Panc1 (cell line): ENCODE measurements at regions not wholly inside any gene's neighbourhood (a gene's known extent, or its start where the extent isn't known, plus 50 kb on each side); places are given as distances from the start of the nearest gene placed in this dataset.

Experiments used
- POLR2AphosphoS5 ChIP-seq: IDR thresholded peaks from 2 replicates; pipeline ENCODE4 v1.6.1; 2012; ENCODE audit warnings: mild to moderate bottlenecking, low read depth, low read length, moderate library complexity
- TCF7L2 ChIP-seq: IDR thresholded peaks from 2 replicates; pipeline ENCODE4 v1.6.1; 2011; ENCODE audit warnings: mild to moderate bottlenecking, low read depth, low read length, inconsistent platforms
- TF ChIP-seq, protein P1 (sequence below): fragments of 450-650 bp; IDR thresholded peaks from 2 replicates; pipeline ENCODE4 v1.5.1; 2017; ENCODE audit warnings: mild to moderate bottlenecking

GRCh38 chr10:8485032-8485431 lies 430.5 kb downstream of the GATA3 start:
- TF ChIP-seq, protein P1, sequence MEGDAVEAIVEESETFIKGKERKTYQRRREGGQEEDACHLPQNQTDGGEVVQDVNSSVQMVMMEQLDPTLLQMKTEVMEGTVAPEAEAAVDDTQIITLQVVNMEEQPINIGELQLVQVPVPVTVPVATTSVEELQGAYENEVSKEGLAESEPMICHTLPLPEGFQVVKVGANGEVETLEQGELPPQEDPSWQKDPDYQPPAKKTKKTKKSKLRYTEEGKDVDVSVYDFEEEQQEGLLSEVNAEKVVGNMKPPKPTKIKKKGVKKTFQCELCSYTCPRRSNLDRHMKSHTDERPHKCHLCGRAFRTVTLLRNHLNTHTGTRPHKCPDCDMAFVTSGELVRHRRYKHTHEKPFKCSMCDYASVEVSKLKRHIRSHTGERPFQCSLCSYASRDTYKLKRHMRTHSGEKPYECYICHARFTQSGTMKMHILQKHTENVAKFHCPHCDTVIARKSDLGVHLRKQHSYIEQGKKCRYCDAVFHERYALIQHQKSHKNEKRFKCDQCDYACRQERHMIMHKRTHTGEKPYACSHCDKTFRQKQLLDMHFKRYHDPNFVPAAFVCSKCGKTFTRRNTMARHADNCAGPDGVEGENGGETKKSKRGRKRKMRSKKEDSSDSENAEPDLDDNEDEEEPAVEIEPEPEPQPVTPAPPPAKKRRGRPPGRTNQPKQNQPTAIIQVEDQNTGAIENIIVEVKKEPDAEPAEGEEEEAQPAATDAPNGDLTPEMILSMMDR = no peak
- TF ChIP-seq TCF7L2 (no peak), POLR2AphosphoS5 (no peak)
